ENCODE measurements at regions not wholly inside any gene's neighbourhood (a gene's known extent, or its start where the extent isn't known, plus 50 kb on each side); places are given as distances from the start of the nearest gene placed in this dataset.

DNA sequence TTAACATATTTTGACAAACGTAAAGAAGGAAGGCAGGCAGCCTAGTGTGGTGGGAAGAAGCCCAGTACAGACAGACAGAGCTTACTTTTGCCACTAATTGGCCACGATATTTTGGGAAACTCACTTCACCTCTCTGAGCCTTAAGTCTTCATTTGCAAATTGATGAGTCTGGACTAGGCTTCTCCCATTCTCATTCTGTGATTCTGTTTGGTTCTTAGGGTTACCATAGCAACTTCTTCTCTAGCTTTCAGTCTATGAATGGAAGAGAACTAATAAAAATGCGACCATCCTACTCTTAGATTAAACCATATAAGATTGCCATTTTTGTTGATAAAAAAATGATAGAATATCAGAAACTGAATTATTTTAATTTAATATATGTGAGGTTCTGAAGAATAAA lies 210.5 kb downstream of the SNAPC1 start:
- H3K36me3 ChIP-seq (replicated peaks in 1 of 2; ENCODE audit: insufficient read depth in 1 of 2, low read depth in 2 of 2), result no peaks in the 10 kb centered on the region
- TF ChIP-seq POLR2A (IDR thresholded peaks at IDR 0.05) (no peak), CTCF (IDR thresholded peaks at IDR 0.05) (no peak)
- H3K4me3 ChIP-seq, result no peak overlapping the region
- no peaks in the 10 kb centered on the region for H3K9me3 ChIP-seq
- no peak overlapping the region for H3K27ac ChIP-seq
- H3K27me3 ChIP-seq, result no peaks in the 10 kb centered on the region
- ATAC-seq (no peak), DNase-seq (no peak)
- peaks cover 5% of the 10 kb centered on the region for H3K4me1 ChIP-seq
- intact Hi-C loops (cut with DNase I), result no loop called here
- WGBS, 2 donors, result 79 to 84% methylated on average over 3 of the region's 3 CpGs

- intact Hi-C loops (cut with DNase I), result no loop called here
- no peak for ATAC-seq
Measured at GRCh38 chr14:61973981-61974380, 211.8 kb downstream of the SNAPC1 start.

GRCh38 chr14:61977217-61977616 lies 215.0 kb downstream of the SNAPC1 start:
- Histone ChIP-seq H3K36me3 (replicated peaks in 1 of 2; ENCODE audit: insufficient read depth in 1 of 2, low read depth in 2 of 2) (no peaks in the 10 kb centered on the region), H3K27me3 (no peaks in the 10 kb centered on the region), H3K27ac (no peak overlapping the region), H3K4me1 (peaks cover 5% of the 10 kb centered on the region), H3K9me3 (no peaks in the 10 kb centered on the region), H3K4me3 (no peak overlapping the region)
- intact Hi-C loops (cut with DNase I), result no loop called here
- DNase-seq, result no peak
- TF ChIP-seq CTCF (IDR thresholded peaks at IDR 0.05) (no peak), POLR2A (IDR thresholded peaks at IDR 0.05) (no peak)
- ATAC-seq, result no peak

More at GRCh38 chr14:61973981-61974380, 211.8 kb downstream of the SNAPC1 start:
- Histone ChIP-seq H3K27me3 (no peaks in the 10 kb centered on the region), H3K27ac (no peak overlapping the region), H3K36me3 (replicated peaks in 1 of 2; ENCODE audit: insufficient read depth in 1 of 2, low read depth in 2 of 2) (no peaks in the 10 kb centered on the region), H3K4me3 (no peak overlapping the region), H3K4me1 (peaks cover 5% of the 10 kb centered on the region), H3K9me3 (no peaks in the 10 kb centered on the region)
- DNase-seq, result no peak
- 81 to 91% methylated on average over 5 of the region's 5 CpGs for WGBS, 2 donors
- TF ChIP-seq POLR2A (IDR thresholded peaks at IDR 0.05) (no peak), CTCF (IDR thresholded peaks at IDR 0.05) (no peak)

GRCh38 chr14:61988240-61988639 lies 226.0 kb downstream of the SNAPC1 start:
- 87 to 96% methylated on average over 2 of the region's 2 CpGs for WGBS, 2 donors
- DNase-seq (no peak), ATAC-seq (no peak)
- TF ChIP-seq POLR2A (IDR thresholded peaks at IDR 0.05) (no peak), CTCF (IDR thresholded peaks at IDR 0.05) (no peak)
- H3K36me3 ChIP-seq (replicated peaks in 1 of 2; ENCODE audit: insufficient read depth in 1 of 2, low read depth in 2 of 2), result no peaks in the 10 kb centered on the region
- no peak overlapping the region for H3K4me3 ChIP-seq
- no peaks in the 10 kb centered on the region for H3K27me3 ChIP-seq
- no peaks in the 10 kb centered on the region for H3K9me3 ChIP-seq
- no peaks in the 10 kb centered on the region for H3K4me1 ChIP-seq
- intact Hi-C loops (cut with DNase I), result no loop called here
- H3K27ac ChIP-seq, result no peak overlapping the region

GRCh38 chr14:61992139-61992538 lies 229.9 kb downstream of the SNAPC1 start:
- intact Hi-C loops (cut with DNase I), result no loop called here
- Histone ChIP-seq H3K4me1 (no peaks in the 10 kb centered on the region), H3K9me3 (no peaks in the 10 kb centered on the region), H3K27me3 (no peaks in the 10 kb centered on the region), H3K36me3 (replicated peaks in 1 of 2; ENCODE audit: insufficient read depth in 1 of 2, low read depth in 2 of 2) (no peaks in the 10 kb centered on the region), H3K27ac (no peak overlapping the region), H3K4me3 (no peak overlapping the region)
- DNase-seq (no peak), ATAC-seq (no peak)
- TF ChIP-seq POLR2A (IDR thresholded peaks at IDR 0.05) (no peak), CTCF (IDR thresholded peaks at IDR 0.05) (no peak)
- WGBS, 2 donors, result 69 to 70% methylated on average over 8 of the region's 8 CpGs

Data from body of pancreas (tissue), 4 donors.